Panc1 (cell line): ENCODE measurements at regions not wholly inside any gene's neighbourhood (a gene's known extent, or its start where the extent isn't known, plus 50 kb on each side); places are given as distances from the start of the nearest gene placed in this dataset.

Source experiments
- ATAC-seq: fragments of 200-7000 bp; cut with Tn5 transposase; 2 replicates; pipeline ENCODE4 v1.9.1; 2020; ENCODE audit warnings: mild to moderate bottlenecking, moderate library complexity
- BruUV-seq: library from RNA; stranded (reverse); fragments of 400-500 nt; replicated peaks from 2 replicates; lab custom pipeline; 2021; lab: Mats Ljungman, UMichigan
- CTCF ChIA-PET: fragments of 300-600 bp; sonication (Branson Sonifier 250); formaldehyde crosslinking; loops from one replicate; lab custom pipeline; 2022; ENCODE audit warnings: antibody characterized with exemption; lab: Charles Lee
- POLR2A ChIA-PET: fragments of 300-600 bp; sonication (Branson Sonifier 250); formaldehyde crosslinking; loops from one replicate; lab custom pipeline; 2022; ENCODE audit warnings: antibody characterized with exemption; lab: Charles Lee
- DNase-seq: peaks from one replicate; pipeline ENCODE4 v3.0.0-alpha.2; 2010; ENCODE audit warnings: low read depth, low spot score
- H3K27ac ChIP-seq: 2 replicates; pipeline ENCODE4 v1.5.1; 2011; ENCODE audit warnings: mild to moderate bottlenecking, low read length, inconsistent platforms
- H3K27me3 ChIP-seq: fragments of 200-500 bp; sonication (Bioruptor generic); 2 replicates; pipeline ENCODE4 v1.6.0; 2014; ENCODE audit warnings: low read length, inconsistent platforms; ENCODE audit not compliant: control insufficient read depth, insufficient read depth
- H3K36me3 ChIP-seq: fragments of 200-500 bp; sonication (Bioruptor generic); 2 replicates; pipeline ENCODE4 v1.5.1; 2014; ENCODE audit warnings: inconsistent platforms, mild to moderate bottlenecking, low read length, moderate library complexity; ENCODE audit not compliant: control insufficient read depth, insufficient read depth
- H3K4me1 ChIP-seq: 2 replicates; pipeline ENCODE4 v1.5.1; 2011; ENCODE audit warnings: inconsistent platforms, mild to moderate bottlenecking, low read length, moderate library complexity; ENCODE audit not compliant: control insufficient read depth, insufficient read depth
- H3K4me3 ChIP-seq, 2 experiments: 2 replicates each; pipeline ENCODE4 v1.5.1; 2011 to 2012; ENCODE audit warnings: low read depth in 2 of 2, low read length in 2 of 2, mild to moderate bottlenecking in 2 of 2, inconsistent platforms in 1 of 2, moderate library complexity in 1 of 2
- H3K9me3 ChIP-seq: fragments of 200-500 bp; sonication (Bioruptor generic); 2 replicates; pipeline ENCODE4 v1.5.1; 2014; ENCODE audit warnings: low read depth, mild to moderate bottlenecking, inconsistent platforms, low read length, moderate library complexity; ENCODE audit not compliant: control insufficient read depth, insufficient read depth
- CTCF ChIP-seq: fragments of 450-650 bp; IDR thresholded peaks from 2 replicates; pipeline ENCODE4 v1.5.1; 2017; ENCODE audit warnings: mild to moderate bottlenecking
- POLR2AphosphoS5 ChIP-seq: IDR thresholded peaks from 2 replicates; pipeline ENCODE4 v1.6.1; 2012; ENCODE audit warnings: mild to moderate bottlenecking, low read depth, low read length, moderate library complexity
- REST ChIP-seq, 2 experiments: IDR thresholded peaks; 2 replicates each; pipeline ENCODE4 v1.6.1; 2011 to 2012; ENCODE audit warnings: low read depth in 2 of 2, control low read depth in 1 of 2, low read length in 1 of 2, mild to moderate bottlenecking in 1 of 2, moderate library complexity in 1 of 2; ENCODE audit not compliant: insufficient read depth in 1 of 2
- SIN3A ChIP-seq: IDR thresholded peaks from 2 replicates; pipeline ENCODE4 v1.6.1; 2012; ENCODE audit warnings: low read depth, mild to moderate bottlenecking, low read length, moderate library complexity, borderline replicate concordance; ENCODE audit not compliant: insufficient read depth
- TCF7L2 ChIP-seq: IDR thresholded peaks from 2 replicates; pipeline ENCODE4 v1.6.1; 2011; ENCODE audit warnings: mild to moderate bottlenecking, low read depth, low read length, inconsistent platforms
- in situ Hi-C: cut with HindIII; loops from 2 replicates; pipeline ENCODE4 v1.10.0; 2016; ENCODE audit warnings: low sequenced_read_pairs, low pct_unique_long_range_greater_than_20kb
- intact Hi-C: fragments of 100-400 bp; cut with micrococcal nuclease; formaldehyde crosslinking; loops from one replicate; pipeline ENCODE4 v1.10.0; 2022; ENCODE audit not compliant: unreplicated experiment

- Histone ChIP-seq H3K27me3 (no peaks in the 10 kb centered on the region; the same call in 1 of the 2 replicates), H3K36me3 (no peaks in the 10 kb centered on the region), H3K27ac (no peak overlapping the region), H3K4me3 (no peak overlapping the region), H3K9me3 (no peaks in the 10 kb centered on the region), H3K4me1 (no peaks in the 10 kb centered on the region)
- TF ChIP-seq TCF7L2 = no peak
- DNase-seq (no peak), ATAC-seq (no peak)
- in situ Hi-C loops (no loop called here), intact Hi-C loops (no loop called here)
- CTCF ChIA-PET = no interaction called here
- POLR2A ChIA-PET = no interaction called here
- no TSS peak for BruUV-seq
Measured at GRCh38 chr14:58944343-58944967, 244.0 kb upstream of the DAAM1 start.

- no TSS peak for BruUV-seq
- TF ChIP-seq CTCF (no peak), POLR2AphosphoS5 (no peak), REST (IDR thresholded peaks at IDR 0.05; ENCODE audit: insufficient read depth in 1 of 2, low read depth in 2 of 2, low read length in 1 of 2) (no peak), SIN3A (no peak), TCF7L2 (no peak)
- ChIA-PET CTCF (no interaction called here), POLR2A (no interaction called here)
- DNase-seq = no peak
- in situ Hi-C loops (no loop called here), intact Hi-C loops (no loop called here)
- H3K27ac ChIP-seq = no peak overlapping the region
- H3K9me3 ChIP-seq = no peaks in the 10 kb centered on the region
- ATAC-seq = no peak
- H3K4me3 ChIP-seq = no peak overlapping the region
- H3K4me1 ChIP-seq = no peaks in the 10 kb centered on the region
- H3K36me3 ChIP-seq = no peaks in the 10 kb centered on the region
- H3K27me3 ChIP-seq = no peaks in the 10 kb centered on the region; the same call in 1 of the 2 replicates
Measured at GRCh38 chr14:58944968-58945356, 243.5 kb upstream of the DAAM1 start.

GRCh38 chr14:58946431-58946830, 242.0 kb upstream of the DAAM1 start:
- intact Hi-C loops = no loop called here
- Histone ChIP-seq H3K9me3 (no peaks in the 10 kb centered on the region), H3K27me3 (no peaks in the 10 kb centered on the region; the same call in 1 of the 2 replicates), H3K27ac (no peak overlapping the region), H3K4me1 (no peaks in the 10 kb centered on the region), H3K36me3 (no peaks in the 10 kb centered on the region), H3K4me3 (no peak overlapping the region)
- in situ Hi-C loops = no loop called here
- DNase-seq (no peak), ATAC-seq (no peak)
- no TSS peak for BruUV-seq
- CTCF ChIA-PET = no interaction called here
- TF ChIP-seq POLR2AphosphoS5 (no peak), TCF7L2 (no peak), REST (IDR thresholded peaks at IDR 0.05; ENCODE audit: insufficient read depth in 1 of 2, low read depth in 2 of 2, low read length in 1 of 2) (no peak), SIN3A (no peak), CTCF (no peak)
- POLR2A ChIA-PET = no interaction called here
